GM18508 (cell line): ENCODE measurements at regions not wholly inside any gene's neighbourhood (a gene's known extent, or its start where the extent isn't known, plus 50 kb on each side); places are given as distances from the start of the nearest gene placed in this dataset.

ENCODE experiments used
- ATAC-seq: cut with Tn5 transposase; IDR thresholded peaks from one replicate; pipeline ENCODE4 v1.9.1; 2021; ENCODE audit warnings: moderate number of reproducible peaks; ENCODE audit not compliant: insufficient read depth, unreplicated experiment

- no peak for ATAC-seq
These were observed 662.3 kb downstream of the CCSER2 start for GRCh38 chr10:84990713-84991112.

GRCh38 chr10:84991301-84991700, 662.9 kb downstream of the CCSER2 start:
- no peak for ATAC-seq

GRCh38 chr10:84993251-84994035, 665.1 kb downstream of the CCSER2 start:
- ATAC-seq, result no peak

GRCh38 chr10:84994722-84995121, 666.3 kb downstream of the CCSER2 start:
- ATAC-seq, result no peak

GRCh38 chr10:84996580-84996979, 668.2 kb downstream of the CCSER2 start:
- ATAC-seq, result no peak

- no peak for ATAC-seq
These were observed 669.5 kb downstream of the CCSER2 start for GRCh38 chr10:84997870-84998269.

- no peak for ATAC-seq
These were observed 671.5 kb downstream of the CCSER2 start for GRCh38 chr10:84999929-85000328.

- ATAC-seq, result peak; percentile 89
These were observed 674.7 kb downstream of the CCSER2 start for GRCh38 chr10:85003083-85003482.

GRCh38 chr10:85008488-85009184, 680.2 kb downstream of the CCSER2 start:
- ATAC-seq, result no peak

- ATAC-seq, result no peak
These were observed 683.9 kb downstream of the CCSER2 start for GRCh38 chr10:85012305-85012704.

- no peak for ATAC-seq
These were observed 698.6 kb downstream of the CCSER2 start for GRCh38 chr10:85026878-85027467.

GRCh38 chr10:85032981-85033380, 704.6 kb downstream of the CCSER2 start:
- no peak for ATAC-seq

GRCh38 chr10:85036661-85037060, 708.3 kb downstream of the CCSER2 start:
- ATAC-seq, result no peak

GRCh38 chr10:85039311-85039710, 710.9 kb downstream of the CCSER2 start:
- no peak for ATAC-seq

- ATAC-seq, result no peak
These were observed 714.8 kb downstream of the CCSER2 start for GRCh38 chr10:85043207-85043606.

- no peak for ATAC-seq
These were observed 716.7 kb downstream of the CCSER2 start for GRCh38 chr10:85045046-85045445.

- ATAC-seq, result no peak
These were observed 718.9 kb downstream of the CCSER2 start for GRCh38 chr10:85047170-85047834.

GRCh38 chr10:85047979-85048378, 719.6 kb downstream of the CCSER2 start:
- no peak for ATAC-seq

GRCh38 chr10:85048644-85049043, 720.3 kb downstream of the CCSER2 start:
- ATAC-seq, result no peak

- no peak for ATAC-seq
These were observed 732.6 kb downstream of the CCSER2 start for GRCh38 chr10:85060944-85061343.

- ATAC-seq, result no peak
These were observed 733.0 kb downstream of the CCSER2 start for GRCh38 chr10:85061401-85061800.
